RWPE1 (cell line): ENCODE measurements at regions not wholly inside any gene's neighbourhood (a gene's known extent, or its start where the extent isn't known, plus 50 kb on each side); places are given as distances from the start of the nearest gene placed in this dataset.

Experiments used
- CTCF ChIA-PET: fragments of 350-600 bp; sonication (Branson Sonifier 250); formaldehyde crosslinking; extraction: SDS; loops from one replicate; lab custom pipeline; 2021; lab: Yijun Ruan, JAX
- POLR2A ChIA-PET: fragments of 400-600 bp; formaldehyde crosslinking; extraction: SDS; loops from one replicate; lab custom pipeline; 2020; ENCODE audit warnings: antibody characterized with exemption; ENCODE audit not compliant: low non-redundant PET; lab: Yijun Ruan, JAX
- DNase-seq: peaks from one replicate; pipeline ENCODE4 v3.0.0; 2012; ENCODE audit warnings: low spot score
- H3K27ac ChIP-seq: fragments of 450-650 bp; 2 replicates; pipeline ENCODE4 v1.5.1; 2017
- CTCF ChIP-seq: fragments of 450-650 bp; conservative IDR thresholded peaks from 2 replicates; pipeline ENCODE4 v1.5.1; 2017; ENCODE audit warnings: low read depth, mild to moderate bottlenecking

- ChIA-PET POLR2A (no interaction called here), CTCF (interaction anchor here (1.1 kb wide), 1 partner anchor 19 kb away, joined by 7 read pairs; no protein-coding TSS in a partner anchor)
- H3K27ac ChIP-seq, result no peak overlapping the region
- TF ChIP-seq CTCF, result no peak
- DNase-seq, result no peak
Observed at GRCh38 chr11:32196137-32196536, 105.3 kb downstream of the RCN1 start.

- H3K27ac ChIP-seq, result no peak overlapping the region
- no peak for DNase-seq
- ChIA-PET CTCF (no interaction called here), POLR2A (no interaction called here)
- no peak for TF ChIP-seq CTCF
Observed at GRCh38 chr11:32198053-32198452, 107.2 kb downstream of the RCN1 start.

GRCh38 chr11:32200136-32200847 is 109.4 kb downstream of the RCN1 start:
- POLR2A ChIA-PET, result no interaction called here
- DNase-seq, result no peak
- CTCF ChIA-PET, result no interaction called here
- TF ChIP-seq CTCF, result no peak
- no peak overlapping the region for H3K27ac ChIP-seq

- ChIA-PET POLR2A (no interaction called here), CTCF (interaction anchor here (0.6 kb wide), 1 partner anchor 120 kb away, joined by 3 read pairs; no protein-coding TSS in a partner anchor)
- H3K27ac ChIP-seq, result no peak overlapping the region
- TF ChIP-seq CTCF, result no peak
- DNase-seq, result no peak
Observed at GRCh38 chr11:32204751-32205150, 113.9 kb downstream of the RCN1 start.

GRCh38 chr11:32210556-32210955 is 119.7 kb downstream of the RCN1 start:
- peak; percentile 18 for DNase-seq
- ChIA-PET POLR2A (no interaction called here), CTCF (interaction anchor here (1.0 kb wide), 1 partner anchor 21 kb away, joined by 3 read pairs; no protein-coding TSS in a partner anchor)
- no peak overlapping the region for H3K27ac ChIP-seq
- TF ChIP-seq CTCF, result no peak

GRCh38 chr11:32213223-32213622 is 122.3 kb downstream of the RCN1 start:
- ChIA-PET POLR2A (no interaction called here), CTCF (no interaction called here)
- DNase-seq, result no peak
- no peak for TF ChIP-seq CTCF
- no peak overlapping the region for H3K27ac ChIP-seq
